ENCODE measurements at regions not wholly inside any gene's neighbourhood (a gene's known extent, or its start where the extent isn't known, plus 50 kb on each side); places are given as distances from the start of the nearest gene placed in this dataset.

- ChIA-PET CTCF (no interaction called here), POLR2A (no interaction called here)
- BruUV-seq (replicated peaks), result no TSS peak
- Mint-ChIP-seq H3K4me1 (ENCODE audit: insufficient read depth, unreplicated experiment) (no peaks in the 10 kb centered on the region), H3K27me3 (ENCODE audit: insufficient read depth, unreplicated experiment) (peaks cover 11% of the 10 kb centered on the region), H3K4me3 (ENCODE audit: unreplicated experiment) (no peak overlapping the region), H3K36me3 (ENCODE audit: insufficient read depth, unreplicated experiment) (no peaks in the 10 kb centered on the region), H3K9me3 (ENCODE audit: unreplicated experiment) (no peaks in the 10 kb centered on the region), H3K27ac (ENCODE audit: low read depth, unreplicated experiment) (no peak overlapping the region)
- intact Hi-C loops (cut with micrococcal nuclease), result no loop called here
- DNase-seq (ENCODE audit: unreplicated experiment), result no peak
- TF ChIP-seq CTCF (IDR thresholded peaks at IDR 0.05; ENCODE audit: unreplicated experiment), result no peak
Measured at GRCh38 chr9:85291266-85291665, 450.5 kb downstream of the AGTPBP1 start.

GRCh38 chr9:85290019-85290418, 451.7 kb downstream of the AGTPBP1 start:
- DNase-seq (ENCODE audit: unreplicated experiment), result no peak
- intact Hi-C loops (cut with micrococcal nuclease), result no loop called here
- Mint-ChIP-seq H3K4me3 (ENCODE audit: unreplicated experiment) (no peak overlapping the region), H3K4me1 (ENCODE audit: insufficient read depth, unreplicated experiment) (no peaks in the 10 kb centered on the region), H3K9me3 (ENCODE audit: unreplicated experiment) (no peaks in the 10 kb centered on the region), H3K27me3 (ENCODE audit: insufficient read depth, unreplicated experiment) (peaks cover 11% of the 10 kb centered on the region), H3K27ac (ENCODE audit: low read depth, unreplicated experiment) (no peak overlapping the region), H3K36me3 (ENCODE audit: insufficient read depth, unreplicated experiment) (no peaks in the 10 kb centered on the region)
- POLR2A ChIA-PET, result no interaction called here
- no peak for TF ChIP-seq CTCF (IDR thresholded peaks at IDR 0.05; ENCODE audit: unreplicated experiment)
- CTCF ChIA-PET, result interaction anchor here (1.3 kb wide), 1 partner anchor 32 kb away, joined by 4 read pairs; no protein-coding TSS in a partner anchor
- no TSS peak for BruUV-seq (replicated peaks)

GRCh38 chr9:85289142-85289541, 452.6 kb downstream of the AGTPBP1 start:
- no peaks in the 10 kb centered on the region for H3K4me1 Mint-ChIP-seq (ENCODE audit: insufficient read depth, unreplicated experiment)
- POLR2A ChIA-PET, result no interaction called here
- no peak for DNase-seq (ENCODE audit: unreplicated experiment)
- intact Hi-C loops (cut with micrococcal nuclease), result no loop called here
- H3K27ac Mint-ChIP-seq (ENCODE audit: low read depth, unreplicated experiment), result no peak overlapping the region
- H3K36me3 Mint-ChIP-seq (ENCODE audit: insufficient read depth, unreplicated experiment), result no peaks in the 10 kb centered on the region
- H3K27me3 Mint-ChIP-seq (ENCODE audit: insufficient read depth, unreplicated experiment), result peaks cover 11% of the 10 kb centered on the region
- no peak overlapping the region for H3K4me3 Mint-ChIP-seq (ENCODE audit: unreplicated experiment)
- no peaks in the 10 kb centered on the region for H3K9me3 Mint-ChIP-seq (ENCODE audit: unreplicated experiment)
- CTCF ChIA-PET, result interaction anchor here (0.5 to 1.3 kb wide), 4 partner anchors 31 to 460 kb away, joined by 3 to 4 read pairs (median 3); no protein-coding TSS in a partner anchor
- BruUV-seq (replicated peaks), result no TSS peak
- no peak for TF ChIP-seq CTCF (IDR thresholded peaks at IDR 0.05; ENCODE audit: unreplicated experiment)

GRCh38 chr9:85283421-85283820, 458.3 kb downstream of the AGTPBP1 start:
- intact Hi-C loops (cut with micrococcal nuclease), result no loop called here
- BruUV-seq (replicated peaks), result no TSS peak
- ChIA-PET CTCF (interaction anchor here (0.7 to 1.0 kb wide), 2 partner anchors 26 to 327 kb away, joined by 3 to 4 read pairs; no protein-coding TSS in a partner anchor), POLR2A (no interaction called here)
- Mint-ChIP-seq H3K36me3 (ENCODE audit: insufficient read depth, unreplicated experiment) (no peaks in the 10 kb centered on the region), H3K4me1 (ENCODE audit: insufficient read depth, unreplicated experiment) (no peaks in the 10 kb centered on the region), H3K27me3 (ENCODE audit: insufficient read depth, unreplicated experiment) (peaks cover 23% of the 10 kb centered on the region), H3K27ac (ENCODE audit: low read depth, unreplicated experiment) (no peak overlapping the region), H3K9me3 (ENCODE audit: unreplicated experiment) (no peaks in the 10 kb centered on the region), H3K4me3 (ENCODE audit: unreplicated experiment) (no peak overlapping the region)
- no peak for TF ChIP-seq CTCF (IDR thresholded peaks at IDR 0.05; ENCODE audit: unreplicated experiment)
- no peak for DNase-seq (ENCODE audit: unreplicated experiment)

All from MCF 10A (cell line).